ENCODE measurements at regions not wholly inside any gene's neighbourhood (a gene's known extent, or its start where the extent isn't known, plus 50 kb on each side); places are given as distances from the start of the nearest gene placed in this dataset.

DNA sequence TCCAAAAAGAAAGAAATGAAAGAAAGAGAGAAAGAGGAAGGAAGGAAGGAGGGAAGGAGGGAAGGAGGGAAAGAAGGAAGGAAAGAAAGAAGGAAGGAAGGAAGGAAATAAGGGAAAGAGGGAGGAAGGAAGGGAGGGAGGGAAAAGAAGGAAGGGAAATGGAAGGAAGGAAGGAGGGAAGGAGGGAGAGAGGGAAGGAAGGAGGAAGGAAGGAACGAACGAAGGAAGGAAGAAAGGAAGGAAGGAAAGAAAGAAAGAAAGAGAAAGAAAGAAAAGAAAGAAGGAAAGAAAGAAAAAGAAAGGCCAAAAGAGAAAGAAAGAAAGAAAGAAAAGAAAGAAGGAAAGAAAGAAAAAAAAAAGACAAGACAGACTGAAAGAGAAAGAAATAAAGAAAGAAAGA, 263.9 kb upstream of the ATP10B start:
- DNase-seq: no peak

DNA sequence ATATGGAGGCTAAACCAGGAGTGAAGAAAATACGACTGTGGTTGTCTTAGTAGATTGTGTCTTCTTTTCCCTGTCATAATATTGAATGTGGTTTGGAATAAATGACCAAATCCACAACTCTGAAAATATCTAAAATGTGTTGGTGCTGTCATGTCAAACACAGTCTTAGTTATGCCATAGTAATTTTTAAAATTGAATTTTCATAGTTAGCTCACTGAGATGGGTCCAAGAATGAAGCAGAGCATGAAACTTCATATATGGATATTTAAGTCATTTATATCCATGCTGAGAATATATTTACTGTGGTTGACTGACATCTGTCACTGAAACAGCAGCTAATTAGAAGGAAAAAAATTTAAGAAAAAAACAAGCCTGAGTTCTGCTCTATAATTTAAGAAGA, 260.4 kb upstream of the ATP10B start:
- DNase-seq: no peak

DNA sequence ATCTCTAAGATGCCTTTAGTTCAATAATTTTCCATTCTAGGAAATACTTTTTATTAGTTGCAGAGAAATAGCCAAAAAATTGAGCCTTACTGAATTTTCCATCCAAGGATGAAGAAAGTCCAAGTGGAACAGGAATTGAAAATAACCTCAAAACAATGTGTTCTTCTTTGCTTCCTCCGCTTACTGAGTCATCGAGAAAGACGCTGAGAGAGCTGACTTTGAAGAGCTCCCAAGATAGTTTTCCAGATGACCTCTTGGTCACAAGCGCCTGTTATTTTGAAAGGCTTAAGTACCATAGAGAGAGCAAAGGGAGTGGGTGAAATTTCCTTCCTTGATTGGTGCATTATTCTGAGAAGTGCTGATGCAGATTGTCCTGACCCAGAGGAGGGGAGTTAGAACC, 253.5 kb upstream of the ATP10B start:
- DNase-seq: no peak

DNA sequence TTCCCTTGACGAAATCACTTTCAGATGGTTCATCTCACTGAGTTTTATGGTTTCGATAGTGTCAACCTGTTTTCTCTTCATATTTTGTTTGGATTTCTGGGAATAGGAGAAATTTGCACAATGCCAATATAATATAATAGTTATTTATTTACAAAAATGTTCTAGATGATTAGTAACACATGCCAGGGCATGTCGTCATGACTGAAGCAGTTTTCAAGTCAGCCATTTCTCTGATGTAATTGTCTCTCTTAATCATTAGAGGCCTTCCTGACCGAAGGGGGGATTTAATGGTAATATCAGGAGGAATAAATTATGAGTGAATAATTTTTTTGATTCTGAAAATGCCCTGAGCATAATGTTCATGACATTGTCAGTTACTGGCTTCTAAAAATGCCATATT, 246.5 kb upstream of the ATP10B start:
- no peak for DNase-seq

DNA sequence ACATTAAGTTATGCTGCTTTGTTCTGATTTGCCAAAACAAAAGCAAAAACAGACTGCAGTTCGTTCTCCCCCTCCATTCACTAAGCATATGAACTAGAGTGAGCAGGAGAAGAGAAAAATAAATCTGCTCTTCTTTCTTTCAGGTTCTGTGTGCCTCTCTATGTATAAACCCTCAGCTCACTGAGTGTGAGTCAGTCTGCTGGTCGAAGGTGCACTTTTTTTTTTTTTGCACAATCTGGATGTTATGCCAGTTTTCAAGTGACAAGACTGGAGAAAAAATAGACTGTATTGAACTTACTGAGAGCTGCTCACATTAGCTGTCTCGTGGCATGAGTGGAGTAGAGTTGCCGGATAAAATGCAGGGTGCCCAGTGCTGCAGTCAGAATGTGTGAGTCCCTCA, 244.6 kb upstream of the ATP10B start:
- no peak for DNase-seq

DNA sequence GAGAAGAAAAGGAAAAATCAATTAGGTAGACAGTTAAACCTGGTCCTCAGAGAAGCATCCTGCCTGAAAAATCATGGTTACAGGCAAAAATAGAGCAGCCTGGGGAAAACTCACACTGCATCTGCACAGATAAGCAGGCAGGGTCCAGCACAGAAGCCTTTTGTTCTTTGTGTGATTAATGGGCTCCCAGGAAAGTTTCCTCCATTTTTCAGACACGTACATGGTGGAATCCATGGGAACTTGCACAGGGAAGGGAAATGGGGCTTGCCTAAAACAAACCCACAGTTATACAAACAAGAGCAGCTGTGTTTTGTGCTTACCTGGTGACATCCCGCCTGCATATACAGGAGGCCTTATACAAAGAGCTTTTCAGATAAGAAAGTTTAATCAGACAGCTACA, 243.9 kb upstream of the ATP10B start:
- no peak for DNase-seq

DNA sequence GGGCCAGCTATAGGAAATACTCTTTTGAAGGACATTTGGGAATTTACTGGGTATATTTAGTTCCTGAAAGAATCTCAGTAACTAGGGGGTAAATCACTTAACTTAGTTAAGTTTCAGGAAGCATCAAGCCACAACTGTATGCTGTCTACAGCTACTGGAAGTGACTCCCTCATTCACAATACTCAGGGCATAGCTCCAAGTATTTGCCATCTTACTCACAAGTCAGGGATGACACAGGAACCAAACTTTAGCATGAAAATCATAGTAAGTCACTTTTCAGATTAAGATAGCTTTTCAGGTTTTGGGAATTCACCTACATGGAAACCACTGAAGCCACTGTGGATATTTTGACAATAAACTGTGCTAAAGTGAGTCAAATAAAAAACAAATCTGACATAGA, 242.4 kb upstream of the ATP10B start:
- DNase-seq: no peak

DNA sequence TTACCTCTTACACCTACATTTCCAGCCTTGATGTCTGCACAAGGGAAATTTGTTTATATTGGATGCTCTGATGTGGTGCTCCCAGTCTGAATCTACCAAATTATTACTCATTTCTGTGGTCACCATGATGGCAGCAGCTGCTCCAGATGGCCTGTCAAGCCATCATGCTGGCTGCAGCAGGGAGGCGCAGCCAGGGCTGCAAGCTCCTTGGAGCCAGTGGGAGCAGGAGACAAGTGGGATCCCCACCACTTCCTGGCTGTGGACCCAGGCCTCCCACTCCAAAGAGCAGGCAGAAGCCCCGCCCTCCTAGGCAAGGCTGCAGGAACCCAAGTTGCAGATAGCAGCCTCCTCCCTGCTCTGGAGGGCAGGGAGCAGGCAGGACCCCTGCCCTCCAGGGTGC, 241.1 kb upstream of the ATP10B start:
- DNase-seq: no peak

DNA sequence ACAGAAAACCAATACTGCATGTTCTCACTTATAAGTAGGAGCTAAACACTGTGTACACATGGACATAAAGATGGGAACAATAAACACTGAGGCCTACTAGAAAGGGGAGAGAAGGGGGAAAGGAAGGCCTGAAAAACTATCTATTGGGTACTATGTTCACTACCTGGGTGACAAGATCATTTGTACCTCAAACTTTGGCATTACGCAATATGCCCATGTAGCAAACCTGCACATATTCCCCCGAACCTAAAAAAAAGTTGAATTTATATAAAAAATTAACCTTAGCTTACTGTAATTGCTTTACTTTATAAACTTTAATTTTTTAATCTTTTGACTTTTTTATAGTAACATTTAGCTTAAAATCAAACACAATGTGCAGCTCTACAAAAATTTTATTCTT, 237.6 kb upstream of the ATP10B start:
- DNase-seq: no peak

DNA sequence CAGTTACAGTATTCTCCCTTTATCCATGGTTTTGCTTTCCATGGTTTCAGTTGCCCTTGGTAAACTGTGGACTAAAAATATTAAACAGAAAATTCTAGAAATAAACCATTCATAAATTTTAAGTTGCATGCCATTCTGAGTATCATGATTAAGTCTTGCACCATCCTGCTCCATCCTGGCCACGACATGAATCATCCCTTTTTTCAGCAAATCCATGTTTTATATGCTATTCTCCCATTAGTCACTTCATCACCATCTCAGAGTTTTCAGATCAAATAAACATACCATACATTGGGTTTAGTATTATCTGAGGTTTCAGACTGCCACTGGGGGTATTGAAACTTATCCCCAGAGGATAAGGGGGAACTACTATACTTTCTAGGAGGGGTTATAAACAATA, 234.4 kb upstream of the ATP10B start:
- no peak for DNase-seq

DNA sequence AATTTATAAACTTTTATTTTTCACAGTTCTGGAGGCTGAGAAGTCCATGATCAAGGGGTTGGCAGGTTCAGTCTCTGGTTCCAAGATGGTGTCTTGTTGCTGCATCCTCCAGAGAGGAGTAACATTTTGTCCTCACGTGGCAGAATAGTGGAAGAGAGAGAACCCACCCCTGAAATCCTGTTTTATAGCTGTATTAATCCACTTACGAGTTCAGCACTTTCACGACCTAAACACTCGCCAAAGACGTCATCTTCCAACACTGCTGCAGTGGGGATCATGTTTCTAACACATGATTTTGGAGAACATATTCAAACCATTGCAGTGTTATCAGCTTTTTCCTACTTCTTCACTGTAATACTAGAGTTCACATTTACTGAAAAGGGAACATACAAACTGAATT, 233.0 kb upstream of the ATP10B start:
- peak; percentile 21 for DNase-seq

DNA sequence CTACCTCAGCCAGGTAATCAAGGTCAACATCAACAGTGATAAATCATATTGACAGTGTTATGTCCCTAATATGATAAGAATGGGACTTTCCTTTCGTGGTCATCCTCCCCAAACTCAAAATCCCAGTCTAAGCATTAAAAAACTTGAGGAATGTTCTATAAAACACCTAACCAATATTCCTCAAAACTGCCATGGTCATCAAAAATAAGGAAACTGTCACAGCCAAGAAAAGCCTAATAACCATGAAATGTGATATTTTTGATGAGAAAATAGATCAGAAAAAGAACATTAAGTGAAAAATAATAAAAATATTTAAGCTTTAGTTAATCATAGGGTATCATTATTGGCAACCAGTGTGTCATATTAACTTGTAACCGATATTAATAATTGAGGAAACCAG, 232.1 kb upstream of the ATP10B start:
- no peak for DNase-seq

DNA sequence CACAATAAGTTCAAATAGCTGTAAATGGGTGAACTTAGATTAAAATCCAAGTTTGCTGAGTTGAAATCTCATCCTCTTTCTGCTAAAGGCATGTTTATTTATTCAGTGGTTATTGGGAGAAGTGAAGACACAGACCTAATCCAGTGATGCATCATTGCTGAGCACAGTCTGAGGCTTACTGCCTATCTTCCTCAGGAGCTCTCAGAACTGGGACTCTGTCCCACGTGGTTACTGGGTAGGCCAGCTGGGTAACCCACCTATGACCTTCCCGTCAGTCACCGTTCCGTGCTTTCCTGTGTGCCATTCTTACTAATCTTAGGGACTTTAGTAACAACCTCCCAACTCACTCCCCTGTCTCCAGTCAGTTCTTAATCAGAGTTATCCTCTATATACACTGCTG, 226.8 kb upstream of the ATP10B start:
- no peak for DNase-seq

DNA sequence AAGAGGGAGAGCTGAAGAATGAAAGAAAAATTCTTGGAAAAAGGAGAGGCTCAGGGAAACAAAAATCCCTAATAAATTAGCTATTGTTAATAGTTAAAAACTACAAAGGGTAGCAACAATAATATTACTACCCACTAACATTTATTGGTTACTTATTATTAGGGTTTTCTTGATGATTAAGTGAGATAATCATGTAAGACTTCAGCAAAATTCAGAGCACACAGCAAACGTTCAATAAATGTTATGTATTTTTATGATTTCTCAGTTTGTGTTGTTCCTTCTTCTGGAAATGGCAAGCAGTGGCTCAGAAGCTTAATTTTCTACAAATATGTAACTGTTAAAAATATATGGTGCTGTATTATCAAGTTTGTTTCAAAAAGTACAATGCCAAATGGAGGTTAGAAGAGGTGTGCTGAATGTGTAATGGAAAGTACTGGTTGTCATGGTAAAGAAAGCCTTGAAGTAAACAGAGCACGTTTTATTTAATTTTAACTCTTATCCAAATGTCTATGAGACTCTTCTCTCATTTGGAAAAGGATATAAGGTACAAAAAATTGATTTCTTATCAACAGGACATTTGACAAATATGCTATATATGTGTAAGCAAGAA, 226.0 kb upstream of the ATP10B start:
- no peak for DNase-seq

DNA sequence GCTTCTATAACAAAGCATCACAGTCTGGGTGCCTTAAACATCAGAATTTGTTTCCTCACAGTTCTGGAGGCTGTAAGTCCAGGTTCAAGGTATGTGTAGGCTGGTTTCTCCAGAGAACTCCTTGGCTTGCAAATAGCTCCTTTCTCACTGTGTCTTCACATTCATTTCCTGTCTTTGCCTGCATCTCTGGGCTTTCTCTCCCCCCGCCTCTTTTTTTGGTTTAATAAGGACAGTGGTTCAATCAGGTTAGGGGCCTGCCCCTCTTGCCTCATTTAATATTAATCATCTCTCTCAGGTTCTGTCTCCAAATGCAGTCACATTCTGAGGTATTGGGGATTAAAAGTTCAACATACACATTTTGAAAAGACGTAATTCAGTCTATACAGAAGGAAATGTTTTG, 225.5 kb upstream of the ATP10B start:
- no peak for DNase-seq

DNA sequence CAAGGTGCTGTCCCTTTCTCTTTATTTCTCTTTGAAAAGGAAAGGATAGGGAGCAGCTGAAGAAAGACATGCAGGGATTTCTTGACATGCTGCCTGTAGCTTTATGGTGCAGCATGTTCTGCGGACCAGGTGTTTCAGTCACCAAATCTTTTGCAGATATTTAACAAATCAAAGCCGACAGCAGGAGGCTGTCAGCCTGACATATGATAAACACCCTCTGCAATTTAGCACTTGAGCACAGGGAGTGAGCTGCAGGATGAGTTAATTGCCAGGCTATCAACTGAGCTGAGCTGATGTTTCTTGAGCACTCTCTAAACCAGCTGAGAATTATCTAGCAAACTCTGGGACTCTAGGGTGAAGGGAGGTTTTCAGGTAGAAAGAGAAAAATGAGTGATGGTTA, 212.8 kb upstream of the ATP10B start:
- DNase-seq: no peak

DNA sequence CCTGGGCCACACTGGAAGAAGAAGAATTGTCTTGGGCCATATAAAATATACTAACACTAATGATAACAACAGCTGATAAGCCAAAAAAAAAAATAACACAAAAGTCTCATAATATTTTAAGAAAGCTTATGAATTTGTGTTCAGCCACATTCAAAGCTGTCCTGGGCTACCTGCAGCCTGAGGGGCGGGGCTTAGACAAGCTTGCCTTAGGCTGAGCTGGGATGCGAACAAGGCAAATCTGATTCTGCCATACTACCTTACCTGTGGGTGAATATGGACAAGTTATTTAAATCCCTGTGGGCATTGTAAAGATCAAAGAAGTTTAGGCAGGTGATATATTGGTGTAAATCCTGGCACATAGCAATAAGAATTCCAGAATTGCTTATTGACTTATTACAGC, 212.3 kb upstream of the ATP10B start:
- DNase-seq: no peak

DNA sequence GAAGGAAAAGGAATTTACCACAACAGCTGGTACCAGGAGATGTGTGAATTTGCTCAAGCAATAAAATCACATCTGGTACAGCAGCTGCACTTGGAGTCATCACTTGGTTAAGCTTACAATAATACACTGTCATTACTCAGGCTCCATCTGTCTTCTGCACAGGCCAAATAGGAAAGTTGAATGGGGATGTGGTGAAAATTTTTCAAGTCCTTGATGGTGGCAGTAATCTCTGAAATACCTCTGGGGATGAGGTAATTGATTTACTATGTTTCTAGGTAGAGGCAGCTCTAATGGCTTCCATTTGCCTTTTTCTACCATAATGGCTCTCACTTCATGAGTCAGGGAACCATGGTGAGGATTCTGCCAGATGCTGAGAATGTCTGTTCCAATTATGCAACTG, 206.8 kb upstream of the ATP10B start:
- peak; percentile 53 for DNase-seq

DNA sequence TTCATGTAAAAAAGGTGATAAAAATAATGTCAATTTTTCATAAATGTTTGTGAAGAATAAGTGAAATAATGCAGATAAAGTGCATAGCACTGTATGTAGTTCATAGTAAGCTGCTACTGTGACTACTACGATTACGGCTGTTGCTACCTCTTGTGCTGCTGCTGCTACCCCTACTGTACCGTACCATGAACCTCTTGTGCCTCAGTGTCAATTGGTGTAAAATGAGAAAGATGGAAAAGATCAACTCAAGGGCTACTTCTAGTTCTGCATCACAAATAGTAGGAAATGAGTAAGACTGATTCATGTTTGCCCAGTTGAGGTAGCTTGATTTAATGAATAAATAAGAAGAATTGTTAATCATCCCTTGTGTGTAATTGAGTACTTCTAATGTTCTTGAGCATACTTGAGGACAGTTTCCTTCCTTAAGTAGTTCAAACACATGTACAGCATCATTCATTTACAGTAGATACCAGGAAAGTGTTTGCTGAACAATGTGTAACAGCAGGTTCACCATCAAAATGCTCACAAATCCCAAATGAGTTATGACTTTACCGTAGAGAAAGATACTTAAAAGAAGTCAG, 200.0 kb upstream of the ATP10B start:
- no peak for DNase-seq

DNA sequence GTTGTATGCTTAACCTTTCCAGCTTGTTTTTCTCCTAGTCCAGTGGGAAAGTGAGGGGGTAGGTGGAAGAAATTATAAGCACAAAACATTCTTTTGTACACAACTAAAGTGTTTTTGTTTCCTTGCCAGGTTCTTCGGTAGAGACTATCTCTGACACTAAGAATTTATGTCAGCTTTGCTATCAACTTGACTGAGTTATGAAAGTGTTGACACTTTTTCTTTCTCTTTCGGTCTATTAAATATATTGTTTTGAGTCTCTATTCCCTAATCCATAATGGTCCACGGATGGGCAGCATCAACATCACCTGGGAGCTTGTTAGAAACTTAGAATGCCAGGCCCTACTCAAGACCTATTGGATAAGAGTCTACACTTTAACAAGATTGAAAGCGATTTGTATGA, 195.0 kb upstream of the ATP10B start:
- DNase-seq: no peak

DNA sequence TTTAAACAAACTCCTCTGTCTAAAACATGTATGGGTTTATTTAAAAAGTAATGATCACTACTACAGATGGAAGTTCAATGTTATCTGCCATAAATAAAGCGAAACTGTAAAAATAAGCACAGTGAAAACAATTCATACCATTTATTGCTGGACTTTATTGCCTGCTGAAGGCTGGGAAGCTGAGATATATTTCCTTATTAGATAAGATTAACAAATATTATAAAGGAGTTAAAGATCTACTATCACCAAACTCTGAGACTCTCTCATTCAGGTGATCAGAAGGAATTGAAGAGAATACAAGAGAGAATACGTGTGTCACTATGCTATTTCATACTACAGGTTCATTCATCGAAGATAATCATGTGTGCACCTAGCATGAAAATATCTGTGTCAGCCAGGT, 190.9 kb upstream of the ATP10B start:
- no peak for DNase-seq

DNA sequence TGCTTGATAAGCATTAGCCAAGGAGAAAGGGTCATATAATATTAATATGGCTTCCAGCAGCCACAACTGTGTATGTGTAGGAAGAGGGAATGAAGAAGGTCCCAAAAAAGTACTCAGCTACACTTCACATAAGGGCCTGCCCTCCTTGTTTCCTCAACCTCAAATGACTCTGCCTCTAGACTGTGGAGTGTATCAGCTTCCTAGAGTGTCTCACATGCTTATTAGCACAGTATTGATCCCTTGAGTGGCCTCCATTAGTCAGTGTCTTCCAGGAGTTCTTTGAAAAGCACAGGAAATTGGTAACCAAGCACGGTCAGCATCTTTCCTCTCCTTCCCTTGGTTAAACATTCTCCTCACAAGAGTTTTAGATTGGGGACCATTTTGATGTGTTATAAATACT, 190.4 kb upstream of the ATP10B start:
- peak; percentile 24 for DNase-seq

DNA sequence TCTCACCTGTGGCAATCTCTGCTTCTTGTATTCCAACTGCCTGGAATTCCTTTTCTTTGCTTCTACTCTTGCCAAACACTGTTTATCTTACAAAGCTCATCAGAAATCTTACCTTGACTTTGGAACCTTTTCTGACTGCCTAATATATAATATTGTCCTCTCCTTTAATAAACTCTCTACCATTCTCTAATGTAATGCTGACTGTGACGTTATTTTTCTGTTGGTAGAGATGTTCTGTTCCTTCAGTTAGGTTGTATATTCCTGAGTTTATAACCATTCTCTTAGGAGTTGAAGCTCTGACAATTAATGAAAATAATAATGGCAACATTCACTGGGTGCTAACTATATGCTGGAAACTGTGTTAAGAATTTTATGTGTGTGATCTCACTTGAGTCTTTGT, 188.8 kb upstream of the ATP10B start:
- no peak for DNase-seq

DNA sequence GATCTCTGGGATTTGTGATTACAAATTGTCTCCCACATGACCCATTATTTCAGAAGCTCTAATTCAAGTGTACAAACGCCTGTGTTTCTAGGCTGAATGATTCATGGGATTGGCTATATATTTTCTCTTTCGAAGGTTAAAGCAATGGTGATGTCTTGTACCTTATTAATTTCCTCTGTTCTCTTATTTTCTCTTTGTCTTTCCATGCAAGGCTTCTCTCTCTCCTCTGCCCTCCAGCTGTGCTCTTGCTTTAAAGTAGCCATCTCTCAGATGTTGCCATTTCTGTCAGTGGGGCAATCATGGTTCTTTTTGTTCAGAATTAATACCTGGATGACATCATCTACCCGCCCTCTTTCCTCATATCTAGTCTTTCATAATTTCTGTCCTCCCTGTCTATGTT, 184.3 kb upstream of the ATP10B start:
- no peak for DNase-seq

DNA sequence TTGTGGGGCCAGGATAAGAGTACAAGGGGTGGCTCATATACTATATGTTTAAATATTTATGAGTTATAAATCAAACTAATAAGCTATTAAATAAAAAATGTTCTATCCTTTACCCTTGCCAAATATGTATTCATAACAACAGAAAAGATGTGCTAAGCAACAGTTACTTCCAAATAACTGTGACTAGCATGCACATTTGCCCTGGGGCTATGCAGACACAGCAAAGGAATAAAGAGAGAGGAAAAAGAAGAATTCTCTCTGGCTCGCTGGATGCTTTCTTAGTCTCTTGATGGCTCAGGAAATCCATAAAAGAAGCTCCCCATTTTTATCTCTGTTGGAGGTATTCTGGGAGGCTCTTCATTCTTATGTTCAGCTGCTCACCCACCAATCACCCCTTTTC, 182.4 kb upstream of the ATP10B start:
- DNase-seq: peak; percentile 52

DNA sequence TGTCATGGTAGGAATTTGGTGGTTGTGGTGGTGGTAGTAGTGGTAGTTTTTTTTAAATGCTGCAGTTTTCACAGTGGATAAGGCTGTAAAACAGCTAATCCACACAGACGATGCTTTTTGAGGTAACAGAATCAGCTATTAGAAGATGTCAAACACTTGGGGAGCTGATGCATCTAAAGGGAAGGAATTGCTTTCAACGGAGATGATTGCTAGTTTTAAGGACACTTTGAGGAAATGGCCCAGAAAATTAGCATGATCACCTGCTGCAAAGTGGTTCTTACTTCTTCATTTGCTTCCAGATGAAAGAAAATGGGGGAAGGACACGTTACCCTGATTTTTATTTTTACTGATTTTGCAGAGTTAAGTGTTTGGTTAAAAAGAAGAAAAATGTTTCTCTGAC, 178.2 kb upstream of the ATP10B start:
- DNase-seq: no peak
